Cardiac muscle cell (in vitro differentiated cells and primary cell): ENCODE measurements at regions not wholly inside any gene's neighbourhood (a gene's known extent, or its start where the extent isn't known, plus 50 kb on each side); places are given as distances from the start of the nearest gene placed in this dataset.

Source experiments
- DNase-seq, 2 donors: peaks; one replicate each; pipeline versions ENCODE4 v3.0.0 to v3.0.0-alpha.2; 2010 to 2017; ENCODE audit warnings: low read depth in 1 of 2, low spot score in 1 of 2
- H3K27ac ChIP-seq: fragments of 200-600 bp; sonication (generic); 2 replicates; pipeline ENCODE4 v1.5.1; 2016
- H3K27me3 ChIP-seq: fragments of 200-600 bp; sonication (generic); 2 replicates; pipeline ENCODE4 v1.6.0; 2016; ENCODE audit warnings: control low read depth
- H3K36me3 ChIP-seq: fragments of 200-600 bp; sonication (generic); 2 replicates; pipeline ENCODE4 v1.5.1; 2016; ENCODE audit warnings: control low read depth
- H3K4me1 ChIP-seq: fragments of 200-600 bp; sonication (generic); 2 replicates; pipeline ENCODE4 v1.8.1; 2017; ENCODE audit warnings: low read depth, mild to moderate bottlenecking, mixed run types
- H3K4me3 ChIP-seq: fragments of 200-600 bp; sonication (generic); 2 replicates; pipeline ENCODE4 v1.5.1; 2016; ENCODE audit warnings: mild to moderate bottlenecking
- H3K9me3 ChIP-seq: fragments of 200-600 bp; sonication (generic); 2 replicates; pipeline ENCODE4 v1.5.1; 2017; ENCODE audit warnings: low read depth, mild to moderate bottlenecking, control low read depth
- CTCF ChIP-seq: IDR thresholded peaks from 2 replicates; pipeline ENCODE4 v1.5.1; 2012; ENCODE audit warnings: low read depth, mild to moderate bottlenecking, low read length

DNA sequence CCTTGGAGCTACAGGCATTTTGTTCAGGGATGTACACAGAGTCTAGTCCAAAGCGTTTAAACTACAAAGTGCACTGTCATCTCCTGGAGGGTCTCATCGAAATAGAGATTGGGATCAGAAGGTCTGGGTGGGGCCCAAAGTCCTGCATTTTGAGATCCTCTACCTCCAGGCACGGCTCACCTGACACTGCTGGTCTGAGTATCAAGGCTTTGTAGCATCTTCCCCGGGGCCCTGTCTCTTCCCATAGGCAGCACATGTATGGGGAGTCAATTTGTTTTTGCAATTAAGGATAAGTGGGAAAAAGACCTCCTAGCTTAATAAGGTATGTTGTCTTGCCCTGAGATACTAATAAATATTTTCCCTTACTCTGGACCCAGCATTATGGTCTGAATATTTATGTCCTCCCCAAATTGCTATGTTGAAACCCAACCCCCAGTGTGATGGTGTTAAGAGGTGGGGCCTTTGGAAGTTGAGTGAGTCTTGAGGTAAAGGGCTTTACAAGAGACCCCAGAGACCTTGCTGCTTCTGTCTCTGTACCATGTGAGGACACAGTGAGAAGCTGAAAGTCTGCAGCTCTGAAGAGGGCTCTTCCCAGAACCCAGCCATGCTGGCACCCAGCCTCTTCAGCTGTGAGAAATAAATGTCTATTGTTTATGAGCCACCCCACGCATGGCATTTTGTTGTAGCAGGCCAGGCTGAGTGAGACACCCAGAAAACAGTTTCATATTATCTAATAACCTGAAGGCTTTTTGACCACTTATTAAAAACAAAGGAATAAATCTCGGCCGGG is 258.7 kb upstream of the HS6ST1 start:
- Histone ChIP-seq H3K27me3 (peaks cover 65% of the 10 kb centered on the region), H3K27ac (no peak overlapping the region), H3K9me3 (no peaks in the 10 kb centered on the region), H3K4me3 (no peak overlapping the region), H3K4me1 (no peaks in the 10 kb centered on the region), H3K36me3 (no peaks in the 10 kb centered on the region)
- no peak for TF ChIP-seq CTCF
- DNase-seq, result no peak

DNA sequence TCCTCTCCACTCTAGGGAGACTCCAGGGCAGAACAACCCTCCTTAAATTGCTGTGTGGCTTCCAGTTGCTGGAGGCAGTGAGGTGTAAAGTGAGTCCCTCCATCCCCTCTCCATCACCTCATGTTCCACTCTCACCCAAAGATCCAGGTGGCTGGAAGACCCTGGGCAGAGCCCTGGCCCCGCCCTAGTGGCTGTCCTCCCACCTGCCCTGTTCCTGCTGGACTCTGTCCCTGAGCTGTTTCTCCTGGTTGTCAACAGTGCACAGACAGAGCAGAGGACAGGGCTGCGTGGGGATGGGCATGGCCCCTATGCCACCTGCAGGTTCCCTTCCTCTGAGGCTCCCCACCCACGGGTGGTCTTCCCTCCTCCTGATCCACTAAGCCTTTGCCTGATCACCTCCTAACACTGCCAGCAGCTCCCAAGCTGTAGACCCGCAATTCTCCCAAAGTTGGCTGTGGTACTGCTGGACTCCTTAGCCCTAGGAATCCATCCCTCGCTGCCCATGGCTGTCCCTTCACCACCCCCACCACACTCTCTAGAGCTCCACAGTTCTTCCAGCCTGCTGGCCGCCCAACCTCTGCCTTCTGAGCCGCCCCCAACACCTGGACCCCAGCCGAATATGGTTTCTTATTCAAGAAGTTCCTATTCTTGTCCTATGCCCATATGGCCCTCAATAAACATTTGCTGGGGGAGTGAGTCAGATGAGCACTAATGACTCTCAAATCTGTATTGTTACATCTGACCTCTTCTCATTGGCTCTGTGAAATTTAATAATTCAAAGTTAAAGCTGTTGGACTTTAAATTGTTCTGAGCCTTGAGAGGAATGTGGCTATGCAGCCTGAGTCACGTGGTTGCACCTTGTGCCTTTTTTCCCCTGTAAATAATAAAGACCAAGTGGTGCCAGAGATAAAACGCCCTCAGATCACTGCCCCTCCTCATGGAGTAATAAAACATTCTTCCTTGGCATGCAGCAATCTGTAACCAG is 260.0 kb upstream of the HS6ST1 start:
- peaks cover 62% of the 10 kb centered on the region for H3K27me3 ChIP-seq
- H3K36me3 ChIP-seq, result no peaks in the 10 kb centered on the region
- H3K4me1 ChIP-seq, result no peaks in the 10 kb centered on the region
- no peak for TF ChIP-seq CTCF
- DNase-seq, result no peak
- H3K27ac ChIP-seq, result no peak overlapping the region
- no peak overlapping the region for H3K4me3 ChIP-seq
- no peaks in the 10 kb centered on the region for H3K9me3 ChIP-seq

- Histone ChIP-seq H3K9me3 (no peaks in the 10 kb centered on the region), H3K4me1 (no peaks in the 10 kb centered on the region), H3K27ac (no peak overlapping the region), H3K4me3 (no peak overlapping the region), H3K27me3 (peaks cover 56% of the 10 kb centered on the region), H3K36me3 (no peaks in the 10 kb centered on the region)
- no peak for DNase-seq
- TF ChIP-seq CTCF, result no peak
These were observed 261.2 kb upstream of the HS6ST1 start for GRCh38 chr2:128579825-128580224.

GRCh38 chr2:128580988-128581848 is 262.6 kb upstream of the HS6ST1 start:
- Histone ChIP-seq H3K36me3 (no peaks in the 10 kb centered on the region), H3K4me1 (no peaks in the 10 kb centered on the region), H3K9me3 (no peaks in the 10 kb centered on the region), H3K27ac (no peak overlapping the region), H3K27me3 (peaks cover 51% of the 10 kb centered on the region), H3K4me3 (no peak overlapping the region)
- no peak for TF ChIP-seq CTCF
- no peak for DNase-seq

- Histone ChIP-seq H3K27me3 (peaks cover 55% of the 10 kb centered on the region), H3K27ac (no peak overlapping the region), H3K4me3 (no peak overlapping the region), H3K36me3 (no peaks in the 10 kb centered on the region), H3K4me1 (no peaks in the 10 kb centered on the region), H3K9me3 (no peaks in the 10 kb centered on the region)
- no peak for DNase-seq
- no peak for TF ChIP-seq CTCF
These were observed 263.2 kb upstream of the HS6ST1 start for GRCh38 chr2:128581849-128582244.
